ENCODE measurements at regions not wholly inside any gene's neighbourhood (a gene's known extent, or its start where the extent isn't known, plus 50 kb on each side); places are given as distances from the start of the nearest gene placed in this dataset.

- TF ChIP-seq CTCF (IDR thresholded peaks at IDR 0.05; ENCODE audit: insufficient read depth in 1 of 2, low read depth in 1 of 2, low read length in 1 of 2, severe bottlenecking in 1 of 2, unreplicated experiment in 1 of 2), result no peak
- no peaks in the 10 kb centered on the region for H3K9me3 ChIP-seq
- no TSS peak for BruUV-seq (replicated peaks)
- no peaks in the 10 kb centered on the region for H3K36me3 Mint-ChIP-seq (ENCODE audit: insufficient read depth, unreplicated experiment)
- CTCF ChIA-PET, result interaction anchor here (1.0 kb wide), 1 partner anchor 235 kb away, joined by 3 read pairs; no protein-coding TSS in a partner anchor
- POLR2A ChIA-PET, result no interaction called here
- H3K27ac Mint-ChIP-seq (ENCODE audit: unreplicated experiment), result no peak overlapping the region
- no peaks in the 10 kb centered on the region for H3K36me3 ChIP-seq (ENCODE audit: control insufficient read depth, insufficient read depth, low read length)
- no peaks in the 10 kb centered on the region for H3K4me1 Mint-ChIP-seq (ENCODE audit: low read depth, unreplicated experiment)
- H3K27me3 ChIP-seq (replicated peaks; ENCODE audit: control insufficient read depth, insufficient read depth, low read length), result no peaks in the 10 kb centered on the region
- no peak overlapping the region for H3K4me3 Mint-ChIP-seq (ENCODE audit: unreplicated experiment)
- H3K4me3 ChIP-seq (ENCODE audit: low read depth, low read length), result no peak overlapping the region
- H3K9me3 Mint-ChIP-seq (ENCODE audit: unreplicated experiment), result peaks cover 18% of the 10 kb centered on the region
- peaks cover 3% of the 10 kb centered on the region for H3K27me3 Mint-ChIP-seq (ENCODE audit: insufficient read depth, unreplicated experiment)
- no peaks in the 10 kb centered on the region; the same call in 1 of the 2 replicates for H3K4me1 ChIP-seq
- intact Hi-C loops (cut with micrococcal nuclease; ENCODE audit: unreplicated experiment), result no loop called here
- DNase-seq, result no peak
Measured at GRCh38 chr11:95387325-95387724, 156.3 kb upstream of the SESN3 start.

- Mint-ChIP-seq H3K27me3 (ENCODE audit: insufficient read depth, unreplicated experiment) (peaks cover 3% of the 10 kb centered on the region), H3K9me3 (ENCODE audit: unreplicated experiment) (peaks cover under 1% of the 10 kb centered on the region), H3K27ac (ENCODE audit: unreplicated experiment) (no peak overlapping the region), H3K4me1 (ENCODE audit: low read depth, unreplicated experiment) (no peaks in the 10 kb centered on the region), H3K36me3 (ENCODE audit: insufficient read depth, unreplicated experiment) (no peaks in the 10 kb centered on the region), H3K4me3 (ENCODE audit: unreplicated experiment) (no peak overlapping the region)
- no peaks in the 10 kb centered on the region for H3K4me1 ChIP-seq
- TF ChIP-seq CTCF (IDR thresholded peaks at IDR 0.05; ENCODE audit: insufficient read depth in 1 of 2, low read depth in 1 of 2, low read length in 1 of 2, severe bottlenecking in 1 of 2, unreplicated experiment in 1 of 2), result no peak
- no peaks in the 10 kb centered on the region for H3K9me3 ChIP-seq
- CTCF ChIA-PET, result no interaction called here
- intact Hi-C loops (cut with micrococcal nuclease; ENCODE audit: unreplicated experiment), result no loop called here
- no peak overlapping the region for H3K4me3 ChIP-seq (ENCODE audit: low read depth, low read length)
- POLR2A ChIA-PET, result no interaction called here
- DNase-seq, result no peak
- no TSS peak for BruUV-seq (replicated peaks)
- H3K36me3 ChIP-seq (ENCODE audit: control insufficient read depth, insufficient read depth, low read length), result no peaks in the 10 kb centered on the region
- no peaks in the 10 kb centered on the region for H3K27me3 ChIP-seq (replicated peaks; ENCODE audit: control insufficient read depth, insufficient read depth, low read length)
Measured at GRCh38 chr11:95385577-95385976, 154.6 kb upstream of the SESN3 start.

- no peak for DNase-seq
- Histone ChIP-seq H3K9me3 (no peaks in the 10 kb centered on the region), H3K4me1 (no peaks in the 10 kb centered on the region), H3K36me3 (ENCODE audit: control insufficient read depth, insufficient read depth, low read length) (no peaks in the 10 kb centered on the region), H3K4me3 (ENCODE audit: low read depth, low read length) (no peak overlapping the region), H3K27me3 (replicated peaks; ENCODE audit: control insufficient read depth, insufficient read depth, low read length) (no peaks in the 10 kb centered on the region)
- BruUV-seq (replicated peaks), result no TSS peak
- Mint-ChIP-seq H3K9me3 (ENCODE audit: unreplicated experiment) (no peaks in the 10 kb centered on the region), H3K4me1 (ENCODE audit: low read depth, unreplicated experiment) (no peaks in the 10 kb centered on the region), H3K36me3 (ENCODE audit: insufficient read depth, unreplicated experiment) (no peaks in the 10 kb centered on the region), H3K27ac (ENCODE audit: unreplicated experiment) (no peak overlapping the region), H3K4me3 (ENCODE audit: unreplicated experiment) (no peak overlapping the region), H3K27me3 (ENCODE audit: insufficient read depth, unreplicated experiment) (peaks cover 3% of the 10 kb centered on the region)
- CTCF ChIA-PET, result no interaction called here
- intact Hi-C loops (cut with micrococcal nuclease; ENCODE audit: unreplicated experiment), result no loop called here
- no peak for TF ChIP-seq CTCF (IDR thresholded peaks at IDR 0.05; ENCODE audit: insufficient read depth in 1 of 2, low read depth in 1 of 2, low read length in 1 of 2, severe bottlenecking in 1 of 2, unreplicated experiment in 1 of 2)
- POLR2A ChIA-PET, result no interaction called here
Measured at GRCh38 chr11:95379479-95379878, 148.5 kb upstream of the SESN3 start.

All from Caco-2 (cell line).